Vagina (tissue), 2 donors: ENCODE measurements at regions not wholly inside any gene's neighbourhood (a gene's known extent, or its start where the extent isn't known, plus 50 kb on each side); places are given as distances from the start of the nearest gene placed in this dataset.

ENCODE experiments used
- POLR2A ChIP-seq, 2 donors: fragments of 450-650 bp; IDR thresholded peaks; one replicate each; pipeline ENCODE4 v1.6.1; 2017; ENCODE audit warnings: antibody characterized with exemption in 2 of 2, mild to moderate bottlenecking in 2 of 2, moderate library complexity in 2 of 2
- POLR2AphosphoS5 ChIP-seq, 2 donors: sonication (generic); formaldehyde crosslinking; IDR thresholded peaks; one replicate each; pipeline ENCODE4 v1.9.0; 2017; ENCODE audit warnings: antibody characterized with exemption in 2 of 2, mild to moderate bottlenecking in 2 of 2, low read depth in 1 of 2; ENCODE audit not compliant: insufficient read depth in 1 of 2
- TF ChIP-seq, protein P1 (sequence below), 3 experiments: fragments of 450-650 bp in 2 of 3; fragments of 200-600 bp in 1 of 3; sonication (generic) in 1 of 3; IDR thresholded peaks; one replicate each; pipeline ENCODE4 v1.5.1; 2017 to 2019; ENCODE audit warnings: antibody characterized with exemption in 3 of 3, mild to moderate bottlenecking in 2 of 3, moderate library complexity in 2 of 3

GRCh38 chr1:220330265-220330664, 58.0 kb upstream of the RAB3GAP2 start:
- TF ChIP-seq POLR2AphosphoS5 (IDR thresholded peaks at IDR 0.05; ENCODE audit: insufficient read depth in 1 of 2, low read depth in 1 of 2): no peak
- TF ChIP-seq, protein P1, sequence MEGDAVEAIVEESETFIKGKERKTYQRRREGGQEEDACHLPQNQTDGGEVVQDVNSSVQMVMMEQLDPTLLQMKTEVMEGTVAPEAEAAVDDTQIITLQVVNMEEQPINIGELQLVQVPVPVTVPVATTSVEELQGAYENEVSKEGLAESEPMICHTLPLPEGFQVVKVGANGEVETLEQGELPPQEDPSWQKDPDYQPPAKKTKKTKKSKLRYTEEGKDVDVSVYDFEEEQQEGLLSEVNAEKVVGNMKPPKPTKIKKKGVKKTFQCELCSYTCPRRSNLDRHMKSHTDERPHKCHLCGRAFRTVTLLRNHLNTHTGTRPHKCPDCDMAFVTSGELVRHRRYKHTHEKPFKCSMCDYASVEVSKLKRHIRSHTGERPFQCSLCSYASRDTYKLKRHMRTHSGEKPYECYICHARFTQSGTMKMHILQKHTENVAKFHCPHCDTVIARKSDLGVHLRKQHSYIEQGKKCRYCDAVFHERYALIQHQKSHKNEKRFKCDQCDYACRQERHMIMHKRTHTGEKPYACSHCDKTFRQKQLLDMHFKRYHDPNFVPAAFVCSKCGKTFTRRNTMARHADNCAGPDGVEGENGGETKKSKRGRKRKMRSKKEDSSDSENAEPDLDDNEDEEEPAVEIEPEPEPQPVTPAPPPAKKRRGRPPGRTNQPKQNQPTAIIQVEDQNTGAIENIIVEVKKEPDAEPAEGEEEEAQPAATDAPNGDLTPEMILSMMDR (IDR thresholded peaks at IDR 0.05): no peak
- TF ChIP-seq POLR2A (IDR thresholded peaks at IDR 0.05): no peak
